Peyer's patch (tissue), 4 donors: ENCODE measurements at regions not wholly inside any gene's neighbourhood (a gene's known extent, or its start where the extent isn't known, plus 50 kb on each side); places are given as distances from the start of the nearest gene placed in this dataset.

Source experiments
- POLR2A ChIP-seq, 2 donors: fragments of 450-650 bp; IDR thresholded peaks; one replicate each; pipeline ENCODE4 v1.5.1; 2017; ENCODE audit warnings: antibody characterized with exemption in 2 of 2, mild to moderate bottlenecking in 2 of 2, moderate library complexity in 2 of 2
- TF ChIP-seq, protein P1 (sequence below), 6 experiments: fragments of 450-650 bp in 4 of 6; fragments of 200-600 bp in 2 of 6; sonication (generic) in 1 of 6; IDR thresholded peaks; one replicate each; pipeline ENCODE4 v1.5.1; 2017 to 2019; ENCODE audit warnings: antibody characterized with exemption in 6 of 6, mild to moderate bottlenecking in 3 of 6, moderate library complexity in 1 of 6

DNA sequence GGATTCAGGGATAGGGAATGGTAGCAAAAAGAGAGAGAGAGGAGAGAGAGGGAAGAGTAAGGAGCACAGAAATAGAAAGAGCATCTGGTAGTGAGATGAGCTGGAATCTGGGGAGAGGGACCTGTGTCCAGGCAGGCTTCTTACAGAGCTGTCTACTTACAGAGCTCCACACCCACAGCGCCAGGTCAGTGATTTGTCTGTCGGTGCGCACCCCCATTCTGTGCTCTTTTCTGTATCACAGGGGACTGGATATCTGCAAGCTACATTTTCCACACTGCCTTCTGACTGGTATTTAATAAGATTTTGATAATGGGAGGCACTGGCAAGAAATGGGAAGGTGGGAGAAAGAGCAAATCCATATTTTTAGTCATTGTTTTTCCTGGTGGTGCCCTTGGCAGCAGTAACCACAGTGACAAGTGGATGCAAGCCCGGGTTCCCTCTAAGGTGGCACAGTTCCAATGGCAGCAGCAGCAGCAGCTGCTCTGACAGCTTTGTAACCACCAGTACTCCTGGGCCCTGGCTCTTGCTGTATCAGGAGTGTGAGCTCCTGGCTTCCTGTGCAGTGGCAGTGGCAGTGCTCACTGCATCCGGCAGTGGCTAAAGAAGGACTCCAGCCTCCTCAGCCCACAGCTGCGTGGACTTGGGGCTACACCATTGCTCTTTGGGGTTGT is 300.5 kb downstream of the TRIML1 start:
- TF ChIP-seq, protein P1, sequence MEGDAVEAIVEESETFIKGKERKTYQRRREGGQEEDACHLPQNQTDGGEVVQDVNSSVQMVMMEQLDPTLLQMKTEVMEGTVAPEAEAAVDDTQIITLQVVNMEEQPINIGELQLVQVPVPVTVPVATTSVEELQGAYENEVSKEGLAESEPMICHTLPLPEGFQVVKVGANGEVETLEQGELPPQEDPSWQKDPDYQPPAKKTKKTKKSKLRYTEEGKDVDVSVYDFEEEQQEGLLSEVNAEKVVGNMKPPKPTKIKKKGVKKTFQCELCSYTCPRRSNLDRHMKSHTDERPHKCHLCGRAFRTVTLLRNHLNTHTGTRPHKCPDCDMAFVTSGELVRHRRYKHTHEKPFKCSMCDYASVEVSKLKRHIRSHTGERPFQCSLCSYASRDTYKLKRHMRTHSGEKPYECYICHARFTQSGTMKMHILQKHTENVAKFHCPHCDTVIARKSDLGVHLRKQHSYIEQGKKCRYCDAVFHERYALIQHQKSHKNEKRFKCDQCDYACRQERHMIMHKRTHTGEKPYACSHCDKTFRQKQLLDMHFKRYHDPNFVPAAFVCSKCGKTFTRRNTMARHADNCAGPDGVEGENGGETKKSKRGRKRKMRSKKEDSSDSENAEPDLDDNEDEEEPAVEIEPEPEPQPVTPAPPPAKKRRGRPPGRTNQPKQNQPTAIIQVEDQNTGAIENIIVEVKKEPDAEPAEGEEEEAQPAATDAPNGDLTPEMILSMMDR (IDR thresholded peaks at IDR 0.05), result no peak
- no peak for TF ChIP-seq POLR2A (IDR thresholded peaks at IDR 0.05)
